H1 (cell line): ENCODE measurements at regions not wholly inside any gene's neighbourhood (a gene's known extent, or its start where the extent isn't known, plus 50 kb on each side); places are given as distances from the start of the nearest gene placed in this dataset.

ENCODE experiments used
- CTCF ChIA-PET: fragments of 300-600 bp; sonication (Branson Sonifier 250); formaldehyde crosslinking; loops from one replicate; lab custom pipeline; 2021; ENCODE audit not compliant: partially characterized antibody; lab: Charles Lee
- POLR2A ChIA-PET: fragments of 300-600 bp; sonication (Branson Sonifier 250); formaldehyde crosslinking; loops from one replicate; lab custom pipeline; 2021; ENCODE audit warnings: inconsistent platforms; ENCODE audit not compliant: partially characterized antibody; lab: Charles Lee
- DNase-seq, 2 experiments: peaks; one replicate each; pipeline versions ENCODE4 v3.0.0 to v3.0.0-alpha.2; 2010 to 2022; ENCODE audit warnings: low spot score in 2 of 2, low read depth in 1 of 2, mixed read lengths in 1 of 2
- FAIRE-seq: peaks from 2 replicates; lab custom pipeline; 2011; peaks lifted over from hg19 to GRCh38; lab: Jason Lieb, UNC
- H2AFZ ChIP-seq: 2 replicates; pipeline ENCODE4 v1.8.1; 2012; ENCODE audit warnings: low read length, inconsistent platforms
- H2AK5ac ChIP-seq: 2 replicates; pipeline ENCODE4 v1.6.1; 2013; ENCODE audit warnings: low read depth, low read length
- H2BK120ac ChIP-seq: replicated peaks from 2 replicates; pipeline ENCODE3; 2013; ENCODE audit warnings: low read depth, low read length, inconsistent platforms
- H2BK12ac ChIP-seq: 2 replicates; pipeline ENCODE4 v1.6.1; 2013; ENCODE audit warnings: low read depth, low read length
- H2BK15ac ChIP-seq: 2 replicates; pipeline ENCODE4 v1.6.1; 2013; ENCODE audit warnings: low read length
- H2BK20ac ChIP-seq: 2 replicates; pipeline ENCODE4 v1.6.1; 2013; ENCODE audit warnings: low read length
- H2BK5ac ChIP-seq: 2 replicates; pipeline ENCODE4 v1.6.1; 2013; ENCODE audit warnings: low read depth, low read length
- H3K14ac ChIP-seq: 2 replicates; pipeline ENCODE4 v1.6.1; 2013; ENCODE audit warnings: inconsistent platforms; ENCODE audit not compliant: insufficient read length
- H3K18ac ChIP-seq: 2 replicates; pipeline ENCODE4 v1.6.1; 2013; ENCODE audit warnings: low read length; ENCODE audit errors: extremely low read depth
- H3K23ac ChIP-seq: 2 replicates; pipeline ENCODE4 v1.6.1; 2013; ENCODE audit warnings: inconsistent platforms; ENCODE audit not compliant: insufficient read length
- H3K23me2 ChIP-seq: 2 replicates; pipeline ENCODE4 v1.6.1; 2013; ENCODE audit warnings: low read depth, low read length
- H3K27ac ChIP-seq: 2 replicates; pipeline ENCODE4 v1.6.1; 2011; ENCODE audit warnings: low read depth, low read length, inconsistent platforms
- H3K27me3 ChIP-seq, 4 experiments: replicated peaks in 1 of 4; 1 replicate in 1 of 4; 2 replicates in 3 of 4; pipeline versions ENCODE4 v1.6.1 to v1.8.1; 2011 to 2013; ENCODE audit warnings: low read length in 3 of 4, mild to moderate bottlenecking in 3 of 4, inconsistent platforms in 2 of 4, mixed read lengths in 2 of 4, moderate library complexity in 1 of 4; ENCODE audit not compliant: control insufficient read depth in 3 of 4, insufficient read depth in 3 of 4; ENCODE audit errors: extremely low read depth in 1 of 4
- H3K36me3 ChIP-seq, 4 experiments: 2 replicates each; pipeline versions ENCODE4 v1.6.1 to v1.8.1; 2011 to 2013; ENCODE audit warnings: mild to moderate bottlenecking in 4 of 4, low read length in 3 of 4, moderate library complexity in 2 of 4, control low read depth in 1 of 4, inconsistent platforms in 1 of 4; ENCODE audit not compliant: insufficient read depth in 4 of 4, control insufficient read depth in 2 of 4
- H3K4ac ChIP-seq: replicated peaks from 2 replicates; pipeline ENCODE3; 2013; ENCODE audit warnings: low read length, low read depth, mixed read lengths, inconsistent platforms; ENCODE audit not compliant: insufficient read length
- H3K4me1 ChIP-seq, 4 experiments: replicated peaks in 1 of 4; 1 replicate in 1 of 4; 2 replicates in 3 of 4; pipeline versions ENCODE4 v1.6.1 to v1.8.1; 2011 to 2013; ENCODE audit warnings: low read length in 3 of 4, inconsistent platforms in 2 of 4, mixed read lengths in 1 of 4; ENCODE audit not compliant: insufficient read depth in 4 of 4, control insufficient read depth in 3 of 4
- H3K4me2 ChIP-seq, 2 experiments: 2 replicates each; pipeline versions ENCODE4 v1.6.1 to v1.8.1; 2011 to 2013; ENCODE audit warnings: low read depth in 2 of 2, low read length in 2 of 2, control low read depth in 1 of 2, inconsistent platforms in 1 of 2, mild to moderate bottlenecking in 1 of 2; ENCODE audit not compliant: insufficient read depth in 1 of 2
- H3K4me3 ChIP-seq, 4 experiments: fragments of 200-600, 300-600 bp in 1 of 4; sonication (generic), shearing (Covaris generic), sonication (Bioruptor Twin) in 1 of 4; 2 replicates each; pipeline versions ENCODE4 v1.5.1 to v1.8.1; 2011 to 2016; ENCODE audit warnings: low read length in 4 of 4, low read depth in 3 of 4, control low read depth in 2 of 4, inconsistent platforms in 2 of 4, mild to moderate bottlenecking in 2 of 4, mixed read lengths in 1 of 4, moderate library complexity in 1 of 4; ENCODE audit not compliant: insufficient read depth in 2 of 4; ENCODE audit errors: extremely low read depth in 1 of 4
- H3K56ac ChIP-seq: replicated peaks from 2 replicates; pipeline ENCODE3; 2013; ENCODE audit warnings: low read depth, mild to moderate bottlenecking, mixed read lengths, low read length, inconsistent platforms; ENCODE audit not compliant: insufficient read length
- H3K79me1 ChIP-seq: 2 replicates; pipeline ENCODE4 v1.6.1; 2013; ENCODE audit warnings: low read depth, low read length, control low read depth
- H3K79me2 ChIP-seq, 2 experiments: 2 replicates each; pipeline versions ENCODE4 v1.6.1 to v1.8.1; 2012 to 2013; ENCODE audit warnings: low read length in 2 of 2, mild to moderate bottlenecking in 2 of 2, inconsistent platforms in 1 of 2; ENCODE audit not compliant: insufficient read depth in 2 of 2, control insufficient read depth in 1 of 2
- H3K9ac ChIP-seq, 4 experiments: replicated peaks in 1 of 4; 1 replicate in 1 of 4; 2 replicates in 3 of 4; pipeline versions ENCODE4 v1.6.1 to v1.8.1; 2011 to 2013; ENCODE audit warnings: low read depth in 3 of 4, low read length in 3 of 4, control low read depth in 2 of 4, mild to moderate bottlenecking in 2 of 4, moderate library complexity in 2 of 4, inconsistent platforms in 1 of 4; ENCODE audit errors: extremely low read depth in 1 of 4
- H3K9me3 ChIP-seq, 2 experiments: 2 replicates each; pipeline versions ENCODE4 v1.6.1 to v1.8.1; 2012 to 2013; ENCODE audit warnings: mild to moderate bottlenecking in 2 of 2, moderate library complexity in 2 of 2, control low read depth in 1 of 2, inconsistent platforms in 1 of 2, low read depth in 1 of 2, low read length in 1 of 2, mixed read lengths in 1 of 2; ENCODE audit not compliant: insufficient read depth in 2 of 2
- H4K20me1 ChIP-seq, 2 experiments: replicated peaks in 1 of 2; 2 replicates each; pipeline versions ENCODE3 to v1.8.1; 2011 to 2013; ENCODE audit warnings: inconsistent platforms in 2 of 2, low read length in 2 of 2, mild to moderate bottlenecking in 1 of 2; ENCODE audit not compliant: insufficient read depth in 2 of 2, control insufficient read depth in 1 of 2
- H4K5ac ChIP-seq: 2 replicates; pipeline ENCODE4 v1.6.1; 2013; ENCODE audit warnings: low read length, low read depth, mixed read lengths, inconsistent platforms; ENCODE audit not compliant: insufficient read length
- H4K8ac ChIP-seq: 2 replicates; pipeline ENCODE4 v1.8.0; 2013; ENCODE audit warnings: mild to moderate bottlenecking, moderate library complexity, low read length, inconsistent platforms; ENCODE audit not compliant: insufficient read depth; ENCODE audit errors: extremely low read depth
- H4K91ac ChIP-seq: replicated peaks from 2 replicates; pipeline ENCODE3; 2013; ENCODE audit warnings: low read length, mixed read lengths, inconsistent platforms; ENCODE audit not compliant: insufficient read length
- E2F6 ChIP-seq: IDR thresholded peaks from 2 replicates; pipeline ENCODE4 v1.6.1; 2012; ENCODE audit warnings: inconsistent platforms
- EZH2 ChIP-seq: fragments of 200-600 bp; sonication (generic); IDR thresholded peaks from 2 replicates; pipeline ENCODE4 v1.7.1; 2012; ENCODE audit warnings: low read depth, mild to moderate bottlenecking, moderate library complexity, low read length, inconsistent platforms; ENCODE audit not compliant: severe bottlenecking
- HDAC6 ChIP-seq: IDR thresholded peaks from one replicate; pipeline ENCODE4 v1.7.1; 2012; ENCODE audit warnings: low read depth, mild to moderate bottlenecking, inconsistent platforms, low read length, moderate library complexity
- KDM1A ChIP-seq: fragments of 200-600, 300-600 bp; sonication (generic); IDR thresholded peaks from 2 replicates; pipeline ENCODE4 v1.7.1; 2016; ENCODE audit warnings: mild to moderate bottlenecking, low read length, borderline replicate concordance
- NRF1 ChIP-seq: IDR thresholded peaks from 2 replicates; pipeline ENCODE4 v1.6.1; 2011; ENCODE audit warnings: mild to moderate bottlenecking, low read depth, low read length, improper control_type of control experiment
- RXRA ChIP-seq: IDR thresholded peaks from 2 replicates; pipeline ENCODE4 v1.6.1; 2011; ENCODE audit warnings: low read depth, mild to moderate bottlenecking, low read length, moderate library complexity; ENCODE audit not compliant: insufficient read depth
- YY1 ChIP-seq: IDR thresholded peaks from 2 replicates; pipeline ENCODE4 v1.6.1; 2011; ENCODE audit warnings: low read depth, mild to moderate bottlenecking, low read length
- WGBS, 2 experiments: shearing (Covaris generic) in 1 of 2; methylation state at CpG; one replicate each; pipeline versions ENCODE4 v1.1.6 to v1.1.7; 2013 to 2015; ENCODE audit warnings: low lambda C conversion rate in 2 of 2, mixed read lengths in 2 of 2, inconsistent platforms in 1 of 2, low coverage in 1 of 2, missing lambda C conversion rate in 1 of 2; ENCODE audit not compliant: insufficient replicate concordance in 2 of 2, insufficient coverage in 1 of 2, insufficient read length in 1 of 2; ENCODE audit errors: extremely low coverage in 1 of 2, missing lambda C conversion rate in 1 of 2; 5-methylcytosine and 5-hydroxymethylcytosine counted together

- Histone ChIP-seq H3K79me1 (no peaks in the 10 kb centered on the region), H4K91ac (no peak overlapping the region), H2BK15ac (no peak overlapping the region), H3K4me1 (no peaks in the 10 kb centered on the region), H3K27me3 (no peaks in the 10 kb centered on the region; a peak in 1 of 7 replicates), H3K9ac (no peak overlapping the region), H2BK20ac (no peak overlapping the region), H2AFZ (no peak overlapping the region), H4K5ac (no peak overlapping the region), H2AK5ac (no peak overlapping the region), H4K8ac (no peak overlapping the region), H3K9me3 (no peaks in the 10 kb centered on the region), H3K4me2 (no peak overlapping the region), H3K79me2 (no peaks in the 10 kb centered on the region), H3K23me2 (no peaks in the 10 kb centered on the region), H4K20me1 (no peaks in the 10 kb centered on the region), H3K18ac (no peak overlapping the region), H3K56ac (no peak overlapping the region), H3K36me3 (no peaks in the 10 kb centered on the region), H3K23ac (no peak overlapping the region), H3K4me3 (no peak overlapping the region), H2BK120ac (no peak overlapping the region), H2BK5ac (no peak overlapping the region), H2BK12ac (no peak overlapping the region), H3K4ac (no peak overlapping the region), H3K27ac (no peak overlapping the region), H3K14ac (no peak overlapping the region)
- TF ChIP-seq HDAC6 (no peak), RXRA (no peak), KDM1A (no peak), YY1 (no peak), EZH2 (no peak), E2F6 (no peak), NRF1 (no peak)
- DNase-seq (no peak), FAIRE-seq (no peak)
- WGBS, 2 experiments = 87% methylated on average over 15 of the region's 15 CpGs; no CpG with 5 or more reads in 1 of the 2 experiments
- CTCF ChIA-PET = no interaction called here
- POLR2A ChIA-PET = no interaction called here
These were observed 269.1 kb upstream of the FOXQ1 start for GRCh38 chr6:1042583-1043457.
